ENCODE measurements at regions not wholly inside any gene's neighbourhood (a gene's known extent, or its start where the extent isn't known, plus 50 kb on each side); places are given as distances from the start of the nearest gene placed in this dataset.

DNA sequence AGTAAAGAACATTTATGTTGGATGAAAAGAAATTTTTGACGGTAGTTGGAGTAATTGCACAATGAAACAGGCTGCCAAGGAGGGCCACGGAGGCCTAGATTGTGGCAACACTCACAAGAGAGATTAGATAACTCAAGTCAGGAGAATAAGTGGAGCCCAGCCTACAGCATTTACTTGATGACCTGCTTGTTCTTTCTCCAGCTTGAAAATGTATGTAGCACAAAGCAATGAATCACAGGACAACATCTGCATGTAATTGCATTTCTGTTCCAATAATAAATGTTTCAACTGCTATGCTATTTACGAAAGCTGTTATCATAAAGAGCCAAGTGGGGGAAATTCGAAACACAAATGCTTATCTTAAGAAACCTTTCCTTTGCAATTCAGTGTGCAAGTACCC lies 221.2 kb upstream of the MID1 start:
- no peak overlapping the region for H3K27ac ChIP-seq
- DNase-seq (ENCODE audit: low spot score in 2 of 2) = no peak
- TF ChIP-seq, protein P1, sequence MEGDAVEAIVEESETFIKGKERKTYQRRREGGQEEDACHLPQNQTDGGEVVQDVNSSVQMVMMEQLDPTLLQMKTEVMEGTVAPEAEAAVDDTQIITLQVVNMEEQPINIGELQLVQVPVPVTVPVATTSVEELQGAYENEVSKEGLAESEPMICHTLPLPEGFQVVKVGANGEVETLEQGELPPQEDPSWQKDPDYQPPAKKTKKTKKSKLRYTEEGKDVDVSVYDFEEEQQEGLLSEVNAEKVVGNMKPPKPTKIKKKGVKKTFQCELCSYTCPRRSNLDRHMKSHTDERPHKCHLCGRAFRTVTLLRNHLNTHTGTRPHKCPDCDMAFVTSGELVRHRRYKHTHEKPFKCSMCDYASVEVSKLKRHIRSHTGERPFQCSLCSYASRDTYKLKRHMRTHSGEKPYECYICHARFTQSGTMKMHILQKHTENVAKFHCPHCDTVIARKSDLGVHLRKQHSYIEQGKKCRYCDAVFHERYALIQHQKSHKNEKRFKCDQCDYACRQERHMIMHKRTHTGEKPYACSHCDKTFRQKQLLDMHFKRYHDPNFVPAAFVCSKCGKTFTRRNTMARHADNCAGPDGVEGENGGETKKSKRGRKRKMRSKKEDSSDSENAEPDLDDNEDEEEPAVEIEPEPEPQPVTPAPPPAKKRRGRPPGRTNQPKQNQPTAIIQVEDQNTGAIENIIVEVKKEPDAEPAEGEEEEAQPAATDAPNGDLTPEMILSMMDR (IDR thresholded peaks at IDR 0.05) = no peak
- TF ChIP-seq POLR2AphosphoS5 (IDR thresholded peaks at IDR 0.05) (no peak), POLR2A (IDR thresholded peaks at IDR 0.05) (no peak), EP300 (IDR thresholded peaks at IDR 0.05) (no peak)

DNA sequence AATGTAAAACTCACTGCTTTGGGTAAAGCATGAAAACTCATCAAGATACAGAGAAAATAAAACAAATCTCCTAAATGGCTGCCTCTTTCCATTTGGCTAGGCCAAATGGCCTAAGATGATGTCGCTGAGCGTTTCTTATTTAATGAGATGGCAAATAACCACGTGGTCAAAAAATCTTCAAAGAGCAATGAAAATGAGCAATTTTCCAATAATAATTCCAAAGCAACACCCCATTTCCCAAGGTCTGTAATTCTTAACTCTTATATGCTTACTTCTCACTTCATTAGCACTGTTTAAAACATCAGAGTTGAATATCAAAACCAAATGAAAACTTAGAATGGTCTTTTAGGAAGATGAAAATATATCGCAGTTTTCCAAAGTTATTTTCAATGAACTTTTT lies 222.3 kb upstream of the MID1 start:
- Histone ChIP-seq H3K27me3 (no peaks in the 10 kb centered on the region), H3K36me3 (no peaks in the 10 kb centered on the region), H3K9me3 (no peaks in the 10 kb centered on the region), H3K27ac (no peak overlapping the region), H3K4me3 (no peak overlapping the region), H3K4me1 (no peaks in the 10 kb centered on the region)
- TF ChIP-seq EP300 (IDR thresholded peaks at IDR 0.05) (no peak), POLR2A (IDR thresholded peaks at IDR 0.05) (no peak), POLR2AphosphoS5 (IDR thresholded peaks at IDR 0.05) (no peak)
- TF ChIP-seq, protein P1 (IDR thresholded peaks at IDR 0.05) = no peak
- DNase-seq (ENCODE audit: low spot score in 2 of 2) = no peak
- WGBS = 70% methylated on average over 4 of the region's 4 CpGs

More for the DNA sequence above, 221.2 kb upstream of the MID1 start:
- Histone ChIP-seq H3K4me1 (no peaks in the 10 kb centered on the region), H3K27me3 (no peaks in the 10 kb centered on the region), H3K4me3 (no peak overlapping the region), H3K9me3 (no peaks in the 10 kb centered on the region), H3K36me3 (no peaks in the 10 kb centered on the region)
- 70% methylated on average over 4 of the region's 4 CpGs for WGBS

DNA sequence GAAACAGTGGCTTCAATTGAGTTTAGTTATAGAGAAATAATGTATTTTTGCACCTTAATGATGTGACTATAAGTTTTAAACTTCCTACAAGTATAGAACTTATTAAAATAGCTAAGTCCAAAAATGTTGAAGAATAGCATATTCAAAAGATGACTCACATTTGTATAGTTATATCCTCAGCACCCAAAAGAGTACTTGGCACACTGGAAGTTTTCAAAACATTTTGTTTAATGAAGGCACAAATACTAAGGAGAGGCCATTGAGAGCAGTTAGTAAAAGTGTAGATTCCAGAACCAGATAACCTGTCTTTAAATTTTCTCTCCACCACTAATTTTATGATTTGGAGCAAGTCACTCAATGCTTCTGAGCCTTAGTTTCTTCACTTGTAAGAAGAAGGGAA lies 226.9 kb upstream of the MID1 start:
- no peak for TF ChIP-seq POLR2A (IDR thresholded peaks at IDR 0.05)
- no peak for TF ChIP-seq POLR2AphosphoS5 (IDR thresholded peaks at IDR 0.05)
- TF ChIP-seq, protein P1 (IDR thresholded peaks at IDR 0.05) = no peak
- no peak for TF ChIP-seq EP300 (IDR thresholded peaks at IDR 0.05)
- no peaks in the 10 kb centered on the region for H3K36me3 ChIP-seq
- no peak for DNase-seq (ENCODE audit: low spot score in 2 of 2)
- H3K27ac ChIP-seq = no peak overlapping the region
- H3K27me3 ChIP-seq = no peaks in the 10 kb centered on the region
- no peaks in the 10 kb centered on the region for H3K9me3 ChIP-seq
- no peak overlapping the region for H3K4me3 ChIP-seq
- no peaks in the 10 kb centered on the region for H3K4me1 ChIP-seq

DNA sequence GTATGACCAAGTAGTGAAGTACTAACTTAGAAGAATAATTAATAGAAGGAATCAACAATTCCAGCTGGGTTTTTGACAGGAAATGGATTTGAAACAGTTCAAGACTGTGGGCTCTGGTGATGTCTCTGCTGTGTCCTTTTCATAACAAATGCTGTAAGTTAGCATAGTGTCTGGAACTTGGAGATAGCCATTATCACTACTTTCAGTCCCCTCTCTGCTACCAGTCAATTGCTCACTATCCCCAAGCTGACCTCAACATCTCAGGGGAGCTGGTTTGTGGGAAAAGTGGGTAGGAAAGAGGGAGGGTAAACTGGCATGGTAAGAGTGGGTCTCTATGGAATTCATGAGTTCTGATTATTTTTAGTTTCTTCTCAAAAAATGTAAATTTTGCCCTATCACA lies 231.4 kb upstream of the MID1 start:
- no peaks in the 10 kb centered on the region for H3K27me3 ChIP-seq
- no peak overlapping the region for H3K27ac ChIP-seq
- no peak for DNase-seq (ENCODE audit: low spot score in 2 of 2)

DNA sequence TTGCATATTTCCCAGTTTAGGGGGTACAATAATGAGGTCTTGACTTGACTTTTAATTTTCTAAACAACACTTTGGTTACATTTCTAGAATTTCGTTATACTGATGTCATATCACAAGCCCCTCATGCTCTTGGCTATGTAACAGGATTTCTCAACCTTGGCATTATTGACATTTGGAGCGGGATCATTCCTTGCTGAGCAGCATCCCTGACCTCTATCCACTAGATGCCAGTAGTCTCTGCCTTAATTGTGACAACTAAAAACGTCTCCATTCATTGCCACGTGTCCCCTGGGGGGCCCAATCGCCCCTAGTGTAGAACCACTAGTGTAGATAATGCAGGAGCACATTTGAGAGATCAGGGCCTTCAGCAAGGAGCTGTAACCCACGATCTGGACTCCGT lies 234.2 kb upstream of the MID1 start:
- DNase-seq (ENCODE audit: low spot score in 2 of 2) = no peak
- H3K27me3 ChIP-seq = no peaks in the 10 kb centered on the region
- 44% methylated on average over 7 of the region's 7 CpGs for WGBS
- no peaks in the 10 kb centered on the region for H3K4me1 ChIP-seq
- no peak overlapping the region for H3K4me3 ChIP-seq
- H3K9me3 ChIP-seq = no peaks in the 10 kb centered on the region
- H3K27ac ChIP-seq = no peak overlapping the region
- no peaks in the 10 kb centered on the region for H3K36me3 ChIP-seq
- TF ChIP-seq POLR2A (IDR thresholded peaks at IDR 0.05) = no peak
- TF ChIP-seq POLR2AphosphoS5 (IDR thresholded peaks at IDR 0.05) = no peak
- TF ChIP-seq EP300 (IDR thresholded peaks at IDR 0.05) = no peak
- TF ChIP-seq, protein P1 (IDR thresholded peaks at IDR 0.05) = no peak

More for the DNA sequence above, 231.4 kb upstream of the MID1 start:
- Histone ChIP-seq H3K9me3 (no peaks in the 10 kb centered on the region), H3K36me3 (no peaks in the 10 kb centered on the region), H3K4me1 (no peaks in the 10 kb centered on the region), H3K4me3 (no peak overlapping the region)
- TF ChIP-seq, protein P1 (IDR thresholded peaks at IDR 0.05) = no peak
- TF ChIP-seq EP300 (IDR thresholded peaks at IDR 0.05) (no peak), POLR2A (IDR thresholded peaks at IDR 0.05) (no peak), POLR2AphosphoS5 (IDR thresholded peaks at IDR 0.05) (no peak)
